Mesenchymal stem cell (in vitro differentiated cells and primary cell): ENCODE measurements at regions not wholly inside any gene's neighbourhood (a gene's known extent, or its start where the extent isn't known, plus 50 kb on each side); places are given as distances from the start of the nearest gene placed in this dataset.
"Not testable (repeated sequence)": the region's sequence is repeated elsewhere in the genome, so short reads cannot be mapped to it uniquely, and the experiment has no call there.

Experiments used
- DNase-seq: peaks from one replicate; pipeline ENCODE4 v3.0.0-alpha.2; 2013
- H2AFZ ChIP-seq: one replicate; pipeline ENCODE4 v1.6.1; 2013; ENCODE audit warnings: low read depth, mild to moderate bottlenecking, control low read depth, inconsistent platforms, low read length, moderate library complexity
- H2AK5ac ChIP-seq: 2 replicates; pipeline ENCODE4 v1.6.1; 2013; ENCODE audit warnings: low read length, moderate library complexity, mild to moderate bottlenecking, inconsistent platforms; ENCODE audit not compliant: severe bottlenecking
- H2BK120ac ChIP-seq: one replicate; pipeline ENCODE4 v1.6.1; 2013; ENCODE audit warnings: low read depth, mild to moderate bottlenecking, inconsistent platforms, low read length, moderate library complexity
- H2BK12ac ChIP-seq, 2 experiments: one replicate each; pipeline ENCODE4 v1.6.1; 2013; ENCODE audit warnings: inconsistent platforms in 2 of 2, low read length in 2 of 2, mild to moderate bottlenecking in 2 of 2, moderate library complexity in 2 of 2, control low read depth in 1 of 2
- H2BK15ac ChIP-seq: one replicate; pipeline ENCODE4 v1.6.1; 2013; ENCODE audit warnings: mild to moderate bottlenecking, low read depth, inconsistent platforms; ENCODE audit not compliant: poor library complexity, severe bottlenecking
- H2BK5ac ChIP-seq: 2 replicates; pipeline ENCODE4 v1.6.1; 2013; ENCODE audit warnings: low read depth, mild to moderate bottlenecking, low read length, control low read depth, inconsistent platforms; ENCODE audit not compliant: poor library complexity, severe bottlenecking
- H3K14ac ChIP-seq, 2 experiments: one replicate each; pipeline ENCODE4 v1.6.1; 2013; ENCODE audit warnings: inconsistent platforms in 2 of 2, low read length in 2 of 2, control low read depth in 1 of 2, mild to moderate bottlenecking in 1 of 2, moderate library complexity in 1 of 2
- H3K18ac ChIP-seq, 2 experiments: one replicate each; pipeline ENCODE4 v1.6.1; 2013; ENCODE audit warnings: inconsistent platforms in 2 of 2, low read length in 2 of 2, control low read depth in 1 of 2, low read depth in 1 of 2, mild to moderate bottlenecking in 1 of 2
- H3K23ac ChIP-seq, 2 experiments: one replicate each; pipeline ENCODE4 v1.6.1; 2013; ENCODE audit warnings: inconsistent platforms in 2 of 2, low read length in 2 of 2, mild to moderate bottlenecking in 2 of 2, moderate library complexity in 2 of 2, control low read depth in 1 of 2
- H3K27ac ChIP-seq: 2 replicates; pipeline ENCODE4 v1.5.1; 2013; ENCODE audit warnings: mild to moderate bottlenecking, moderate library complexity, low read length, control low read depth, inconsistent platforms; ENCODE audit not compliant: poor library complexity, severe bottlenecking
- H3K27me3 ChIP-seq, 2 experiments: 2 replicates each; pipeline versions ENCODE4 v1.6.1 to v1.7.0; 2013; ENCODE audit warnings: low read length in 2 of 2, mild to moderate bottlenecking in 2 of 2, moderate library complexity in 2 of 2, control low read depth in 1 of 2, inconsistent platforms in 1 of 2; ENCODE audit not compliant: control insufficient read depth in 1 of 2, insufficient read depth in 1 of 2
- H3K36me3 ChIP-seq, 2 experiments: 2 replicates each; pipeline versions ENCODE4 v1.6.1 to v1.7.0; 2013; ENCODE audit warnings: low read length in 2 of 2, control low read depth in 1 of 2, inconsistent platforms in 1 of 2, low read depth in 1 of 2, mild to moderate bottlenecking in 1 of 2; ENCODE audit not compliant: insufficient read depth in 2 of 2, control insufficient read depth in 1 of 2
- H3K4ac ChIP-seq, 2 experiments: one replicate each; pipeline ENCODE4 v1.6.1; 2013; ENCODE audit warnings: inconsistent platforms in 2 of 2, low read length in 2 of 2, mild to moderate bottlenecking in 2 of 2, moderate library complexity in 2 of 2, control low read depth in 1 of 2, low read depth in 1 of 2
- H3K4me1 ChIP-seq: 2 replicates; pipeline ENCODE4 v1.6.1; 2013; ENCODE audit warnings: low read depth, low read length, control low read depth; ENCODE audit not compliant: control insufficient read depth, insufficient read depth
- H3K4me2 ChIP-seq: 2 replicates; pipeline ENCODE4 v1.6.1; 2013; ENCODE audit warnings: low read length, mild to moderate bottlenecking, inconsistent platforms; ENCODE audit not compliant: poor library complexity, severe bottlenecking
- H3K4me3 ChIP-seq, 2 experiments: 2 replicates each; pipeline versions ENCODE4 v1.5.1 to v1.7.0; 2013; ENCODE audit warnings: low read length in 2 of 2, mild to moderate bottlenecking in 2 of 2, control low read depth in 1 of 2, low read depth in 1 of 2; ENCODE audit not compliant: insufficient read depth in 1 of 2
- H3K79me1 ChIP-seq: replicated peaks from 2 replicates; pipeline ENCODE4 v1.6.1; 2013; ENCODE audit warnings: mild to moderate bottlenecking, control low read depth, low read length, inconsistent platforms; ENCODE audit not compliant: poor library complexity, severe bottlenecking
- H3K9ac ChIP-seq: 2 replicates; pipeline ENCODE4 v1.7.0; 2013; ENCODE audit warnings: mild to moderate bottlenecking, low read length, moderate library complexity
- H3K9me3 ChIP-seq: 2 replicates; pipeline ENCODE4 v1.7.0; 2013; ENCODE audit warnings: mild to moderate bottlenecking, low read length; ENCODE audit not compliant: control insufficient read depth
- H4K8ac ChIP-seq: one replicate; pipeline ENCODE4 v1.6.1; 2013; ENCODE audit warnings: inconsistent platforms, mild to moderate bottlenecking, low read length, moderate library complexity
- H4K91ac ChIP-seq: one replicate; pipeline ENCODE4 v1.6.1; 2013; ENCODE audit warnings: mild to moderate bottlenecking, low read length, inconsistent platforms
- WGBS: methylation state at CpG from one replicate; pipeline ENCODE4 v1.1.7; 2013; ENCODE audit warnings: mixed read lengths; 5-methylcytosine and 5-hydroxymethylcytosine counted together

DNA sequence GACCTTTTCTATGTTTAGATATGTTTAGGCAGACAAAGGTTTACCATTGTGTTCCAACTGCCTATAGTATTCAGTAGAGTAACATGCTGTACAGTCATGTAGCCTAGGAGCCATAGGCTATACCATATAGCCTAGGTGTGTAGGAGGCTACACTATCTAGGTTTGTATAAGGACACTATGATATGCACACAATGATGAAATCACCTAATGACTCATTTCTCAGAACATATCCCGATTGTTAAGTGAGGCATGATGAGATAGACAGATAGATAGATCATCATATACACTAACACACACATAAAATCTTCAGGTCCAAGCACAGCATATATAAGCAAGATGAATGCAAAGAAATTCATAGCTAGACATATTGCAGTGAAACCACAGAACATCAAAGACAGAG, 177.4 kb downstream of the NPIPA8 start:
- not testable (repeated sequence) for H3K9me3 ChIP-seq, DNase-seq, H3K9ac ChIP-seq, H3K4me1 ChIP-seq, H4K91ac ChIP-seq, H2AFZ ChIP-seq, H2BK12ac ChIP-seq, H3K27me3 ChIP-seq, H3K23ac ChIP-seq, H3K18ac ChIP-seq, H2BK15ac ChIP-seq, H3K4me3 ChIP-seq, H3K14ac ChIP-seq, H3K4ac ChIP-seq, H4K8ac ChIP-seq, H3K36me3 ChIP-seq, H3K79me1 ChIP-seq, H2BK5ac ChIP-seq, H2AK5ac ChIP-seq, H3K27ac ChIP-seq, H2BK120ac ChIP-seq, H3K4me2 ChIP-seq
- no CpG with 5 or more reads among the region's 1 CpG for WGBS

GRCh38 chr16:18157854-18158253, 178.7 kb downstream of the NPIPA8 start:
- not testable (repeated sequence) for H2BK5ac ChIP-seq, H3K9ac ChIP-seq, H4K8ac ChIP-seq, H3K4me1 ChIP-seq, H2BK120ac ChIP-seq, H3K4me3 ChIP-seq, H2AFZ ChIP-seq, DNase-seq, H3K23ac ChIP-seq, H3K4me2 ChIP-seq, H2BK12ac ChIP-seq, H4K91ac ChIP-seq, H3K4ac ChIP-seq, H2BK15ac ChIP-seq, H3K27me3 ChIP-seq, H3K36me3 ChIP-seq, H3K14ac ChIP-seq, H3K18ac ChIP-seq, H3K79me1 ChIP-seq, H3K27ac ChIP-seq, H2AK5ac ChIP-seq, H3K9me3 ChIP-seq
- no CpG with 5 or more reads among the region's 1 CpG for WGBS

- H3K9ac ChIP-seq = not testable (repeated sequence)
Observed at GRCh38 chr16:18152832-18153231, 183.7 kb downstream of the NPIPA8 start.

GRCh38 chr16:18148132-18148531, 188.4 kb downstream of the NPIPA8 start:
- H3K27ac ChIP-seq, H3K9me3 ChIP-seq, H2AK5ac ChIP-seq, H2BK120ac ChIP-seq, H3K18ac ChIP-seq, H3K79me1 ChIP-seq, H4K91ac ChIP-seq, H2BK12ac ChIP-seq, H2AFZ ChIP-seq, H3K9ac ChIP-seq, H3K4me2 ChIP-seq, H3K4me3 ChIP-seq, H3K14ac ChIP-seq, H2BK15ac ChIP-seq, DNase-seq, H3K4me1 ChIP-seq, H4K8ac ChIP-seq, H3K23ac ChIP-seq, H3K27me3 ChIP-seq, H3K4ac ChIP-seq, H3K36me3 ChIP-seq, H2BK5ac ChIP-seq: not testable (repeated sequence)
- no CpG with 5 or more reads among the region's 5 CpGs for WGBS

More at GRCh38 chr16:18152832-18153231, 183.7 kb downstream of the NPIPA8 start:
- H3K4me1 ChIP-seq, H3K4me3 ChIP-seq, H3K36me3 ChIP-seq, H3K23ac ChIP-seq, H2BK120ac ChIP-seq, H4K91ac ChIP-seq, H2BK15ac ChIP-seq, H2AFZ ChIP-seq, H3K27me3 ChIP-seq, H3K4ac ChIP-seq, H3K18ac ChIP-seq, H3K27ac ChIP-seq, H3K14ac ChIP-seq, H2AK5ac ChIP-seq, H2BK5ac ChIP-seq, H3K4me2 ChIP-seq, H3K79me1 ChIP-seq, H2BK12ac ChIP-seq, DNase-seq, H3K9me3 ChIP-seq, H4K8ac ChIP-seq: not testable (repeated sequence)
- WGBS = no CpG with 5 or more reads among the region's 6 CpGs
